GM12878 (cell line): ENCODE measurements at regions not wholly inside any gene's neighbourhood (a gene's known extent, or its start where the extent isn't known, plus 50 kb on each side); places are given as distances from the start of the nearest gene placed in this dataset.

Experiments used
- ATAC-seq: fragments of 200-7000 bp; cut with Tn5 transposase; 3 replicates; pipeline ENCODE4 v1.9.1; 2020; ENCODE audit warnings: mild to moderate bottlenecking, moderate library complexity
- BruUV-seq: library from RNA; stranded (reverse); fragments of 400-500 nt; replicated peaks from 2 replicates; lab custom pipeline; 2021; lab: Mats Ljungman, UMichigan
- CTCF ChIA-PET: fragments of 300-600 bp; sonication (Branson Sonifier 250); formaldehyde crosslinking; extraction: SDS; loops from one replicate; lab custom pipeline; 2021; ENCODE audit warnings: inconsistent platforms; lab: Yijun Ruan, JAX
- POLR2A ChIA-PET: fragments of 350-600 bp; formaldehyde crosslinking; extraction: SDS; loops from one replicate; lab custom pipeline; 2021; ENCODE audit warnings: inconsistent platforms; lab: Charles Lee
- RAD21 ChIA-PET: fragments of 300-600 bp; sonication (Branson Sonifier 250); formaldehyde crosslinking; loops from one replicate; lab custom pipeline; 2023; ENCODE audit warnings: antibody characterized with exemption; ENCODE audit not compliant: unreplicated experiment; lab: Charles Lee
- SMC1A ChIA-PET: fragments of 300-600 bp; sonication (Branson Sonifier 250); formaldehyde crosslinking; loops from one replicate; lab custom pipeline; 2023; ENCODE audit not compliant: unreplicated experiment, uncharacterized antibody; lab: Charles Lee
- DNase-seq: peaks from one replicate; pipeline ENCODE4 v3.0.0-alpha.2; 2011; ENCODE audit warnings: low read depth, low spot score
- FAIRE-seq: peaks from 3 replicates; lab custom pipeline; 2011; peaks lifted over from hg19 to GRCh38; lab: Jason Lieb, UNC
- H2AFZ ChIP-seq: 2 replicates; pipeline ENCODE4 v1.6.0; 2011; ENCODE audit warnings: low read depth, low read length, control low read depth; ENCODE audit not compliant: control insufficient read depth
- H3K27ac ChIP-seq: 2 replicates; pipeline ENCODE4 v1.5.1; 2011; ENCODE audit warnings: control low read depth; ENCODE audit not compliant: control insufficient read depth, insufficient read depth
- H3K27me3 ChIP-seq, 2 experiments: replicated peaks in 1 of 2; 2 replicates each; pipeline versions ENCODE4 v1.6.0 to v1.6.1; 2011; ENCODE audit warnings: low read length in 1 of 2; ENCODE audit not compliant: control insufficient read depth in 2 of 2, insufficient read depth in 2 of 2
- H3K36me3 ChIP-seq, 2 experiments: 2 replicates each; pipeline ENCODE4 v1.5.1; 2011; ENCODE audit warnings: low read length in 1 of 2; ENCODE audit not compliant: control insufficient read depth in 2 of 2, insufficient read depth in 2 of 2
- H3K4me1 ChIP-seq: 2 replicates; pipeline ENCODE4 v1.6.1; 2011; ENCODE audit warnings: mild to moderate bottlenecking, low read length, moderate library complexity, mixed read lengths; ENCODE audit not compliant: control insufficient read depth, insufficient read depth
- H3K4me2 ChIP-seq: 2 replicates; pipeline ENCODE4 v1.6.0; 2011; ENCODE audit warnings: control low read depth; ENCODE audit not compliant: control insufficient read depth, insufficient read depth
- H3K4me3 ChIP-seq: fragments of 200-600 bp; sonication (generic); 2 replicates; pipeline ENCODE4 v1.5.1; 2016
- H3K79me2 ChIP-seq: 2 replicates; pipeline ENCODE4 v1.6.0; 2011; ENCODE audit warnings: low read length; ENCODE audit not compliant: control insufficient read depth, insufficient read depth
- H3K9ac ChIP-seq: 2 replicates; pipeline ENCODE4 v1.8.0; 2011; ENCODE audit warnings: low read length, control low read depth, mixed read lengths; ENCODE audit not compliant: control insufficient read depth, insufficient read depth
- H3K9me3 ChIP-seq: replicated peaks from 3 replicates; pipeline ENCODE4 v1.5.1; 2011; ENCODE audit warnings: mild to moderate bottlenecking, low read length; ENCODE audit not compliant: control insufficient read depth, insufficient read depth
- H4K20me1 ChIP-seq: 2 replicates; pipeline ENCODE4 v1.6.0; 2011; ENCODE audit not compliant: control insufficient read depth, insufficient read depth
- GABPA ChIP-seq: IDR thresholded peaks from 2 replicates; pipeline ENCODE4 v1.6.1; 2014; ENCODE audit warnings: antibody characterized with exemption, low read depth, mild to moderate bottlenecking, inconsistent platforms
- JUNB ChIP-seq: IDR thresholded peaks from 2 replicates; pipeline ENCODE4 v1.6.1; 2016; ENCODE audit warnings: antibody characterized with exemption, mild to moderate bottlenecking
- PAX5 ChIP-seq: IDR thresholded peaks from 2 replicates; pipeline ENCODE4 v1.6.1; 2011; ENCODE audit warnings: low read depth, low read length, borderline replicate concordance
- WGBS: methylation state at CpG from one replicate; pipeline ENCODE4 v1.1.6; 2016; ENCODE audit warnings: low lambda C conversion rate; ENCODE audit not compliant: insufficient replicate concordance, insufficient coverage; ENCODE audit errors: missing lambda C conversion rate; 5-methylcytosine and 5-hydroxymethylcytosine counted together
- in situ Hi-C: fragments of 300-500 bp; cut with MboI; formaldehyde crosslinking; loops from 9 replicates; pipeline ENCODE4 v1.14.3; 2018; ENCODE audit warnings: mixed read lengths
- intact Hi-C: fragments of 100-400 bp; cut with micrococcal nuclease; formaldehyde crosslinking; loops from one replicate; pipeline ENCODE4 v1.14.2; 2022; ENCODE audit not compliant: unreplicated experiment
- TF ChIP-seq, protein P1 (sequence below): IDR thresholded peaks from 2 replicates; pipeline ENCODE4 v1.6.1; 2012; ENCODE audit warnings: mild to moderate bottlenecking, low read depth, low read length
- TF ChIP-seq, protein P2 (sequence below): fragments of 150-350 bp; IDR thresholded peaks from 2 replicates; pipeline ENCODE4 v1.6.1; 2016; ENCODE audit warnings: low read depth, low read length

DNA sequence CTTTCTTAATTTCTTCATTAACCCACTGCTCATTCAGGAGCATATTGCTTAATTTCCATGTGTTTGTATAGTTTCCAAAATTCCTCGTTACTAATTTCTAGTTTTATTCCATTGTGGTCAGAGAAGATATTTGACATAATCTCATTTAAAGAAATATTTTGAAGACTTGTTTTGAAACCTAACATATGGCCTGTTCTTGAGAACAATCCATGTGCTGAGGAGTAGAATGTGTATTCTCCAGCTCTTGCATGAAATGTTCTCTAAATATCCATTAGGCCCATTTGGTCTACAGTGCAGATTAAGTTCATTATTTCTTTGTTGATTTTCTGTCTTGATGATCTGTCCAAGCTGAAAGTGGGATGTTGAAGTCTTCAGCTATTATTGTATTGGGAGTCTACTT, 251.7 kb downstream of the ALDH8A1 start (continued):
- TF ChIP-seq PAX5 = no peak
- TF ChIP-seq, protein P1, sequence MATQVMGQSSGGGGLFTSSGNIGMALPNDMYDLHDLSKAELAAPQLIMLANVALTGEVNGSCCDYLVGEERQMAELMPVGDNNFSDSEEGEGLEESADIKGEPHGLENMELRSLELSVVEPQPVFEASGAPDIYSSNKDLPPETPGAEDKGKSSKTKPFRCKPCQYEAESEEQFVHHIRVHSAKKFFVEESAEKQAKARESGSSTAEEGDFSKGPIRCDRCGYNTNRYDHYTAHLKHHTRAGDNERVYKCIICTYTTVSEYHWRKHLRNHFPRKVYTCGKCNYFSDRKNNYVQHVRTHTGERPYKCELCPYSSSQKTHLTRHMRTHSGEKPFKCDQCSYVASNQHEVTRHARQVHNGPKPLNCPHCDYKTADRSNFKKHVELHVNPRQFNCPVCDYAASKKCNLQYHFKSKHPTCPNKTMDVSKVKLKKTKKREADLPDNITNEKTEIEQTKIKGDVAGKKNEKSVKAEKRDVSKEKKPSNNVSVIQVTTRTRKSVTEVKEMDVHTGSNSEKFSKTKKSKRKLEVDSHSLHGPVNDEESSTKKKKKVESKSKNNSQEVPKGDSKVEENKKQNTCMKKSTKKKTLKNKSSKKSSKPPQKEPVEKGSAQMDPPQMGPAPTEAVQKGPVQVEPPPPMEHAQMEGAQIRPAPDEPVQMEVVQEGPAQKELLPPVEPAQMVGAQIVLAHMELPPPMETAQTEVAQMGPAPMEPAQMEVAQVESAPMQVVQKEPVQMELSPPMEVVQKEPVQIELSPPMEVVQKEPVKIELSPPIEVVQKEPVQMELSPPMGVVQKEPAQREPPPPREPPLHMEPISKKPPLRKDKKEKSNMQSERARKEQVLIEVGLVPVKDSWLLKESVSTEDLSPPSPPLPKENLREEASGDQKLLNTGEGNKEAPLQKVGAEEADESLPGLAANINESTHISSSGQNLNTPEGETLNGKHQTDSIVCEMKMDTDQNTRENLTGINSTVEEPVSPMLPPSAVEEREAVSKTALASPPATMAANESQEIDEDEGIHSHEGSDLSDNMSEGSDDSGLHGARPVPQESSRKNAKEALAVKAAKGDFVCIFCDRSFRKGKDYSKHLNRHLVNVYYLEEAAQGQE = no peak

DNA sequence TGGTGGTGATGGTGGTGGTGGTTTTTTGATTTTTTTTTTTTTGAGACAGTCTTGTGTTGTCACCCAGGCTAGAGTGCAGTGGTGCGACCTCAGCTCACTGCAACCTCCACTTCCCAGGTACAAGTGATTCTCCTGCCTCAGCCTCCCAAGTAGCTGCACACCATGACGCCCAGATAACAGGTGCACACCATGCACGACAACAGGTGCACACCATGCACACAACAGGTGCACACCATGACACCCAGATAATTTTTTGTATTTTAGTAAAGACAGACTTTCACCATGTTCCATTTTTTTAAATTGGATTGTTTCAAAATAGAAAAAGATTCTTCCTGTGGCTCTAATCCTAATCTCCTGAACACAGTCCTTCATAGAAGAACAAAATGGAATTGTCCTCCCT, 257.9 kb downstream of the ALDH8A1 start:
- no peak overlapping the region for H3K4me2 ChIP-seq
- H4K20me1 ChIP-seq = no peaks in the 10 kb centered on the region
- CTCF ChIA-PET = interaction anchor here (0.6 kb wide), 1 partner anchor 254 kb away, joined by 3 read pairs; no protein-coding TSS in a partner anchor
- H2AFZ ChIP-seq = no peak overlapping the region
- SMC1A ChIA-PET = no interaction called here
- DNase-seq = no peak
- TF ChIP-seq, protein P2, sequence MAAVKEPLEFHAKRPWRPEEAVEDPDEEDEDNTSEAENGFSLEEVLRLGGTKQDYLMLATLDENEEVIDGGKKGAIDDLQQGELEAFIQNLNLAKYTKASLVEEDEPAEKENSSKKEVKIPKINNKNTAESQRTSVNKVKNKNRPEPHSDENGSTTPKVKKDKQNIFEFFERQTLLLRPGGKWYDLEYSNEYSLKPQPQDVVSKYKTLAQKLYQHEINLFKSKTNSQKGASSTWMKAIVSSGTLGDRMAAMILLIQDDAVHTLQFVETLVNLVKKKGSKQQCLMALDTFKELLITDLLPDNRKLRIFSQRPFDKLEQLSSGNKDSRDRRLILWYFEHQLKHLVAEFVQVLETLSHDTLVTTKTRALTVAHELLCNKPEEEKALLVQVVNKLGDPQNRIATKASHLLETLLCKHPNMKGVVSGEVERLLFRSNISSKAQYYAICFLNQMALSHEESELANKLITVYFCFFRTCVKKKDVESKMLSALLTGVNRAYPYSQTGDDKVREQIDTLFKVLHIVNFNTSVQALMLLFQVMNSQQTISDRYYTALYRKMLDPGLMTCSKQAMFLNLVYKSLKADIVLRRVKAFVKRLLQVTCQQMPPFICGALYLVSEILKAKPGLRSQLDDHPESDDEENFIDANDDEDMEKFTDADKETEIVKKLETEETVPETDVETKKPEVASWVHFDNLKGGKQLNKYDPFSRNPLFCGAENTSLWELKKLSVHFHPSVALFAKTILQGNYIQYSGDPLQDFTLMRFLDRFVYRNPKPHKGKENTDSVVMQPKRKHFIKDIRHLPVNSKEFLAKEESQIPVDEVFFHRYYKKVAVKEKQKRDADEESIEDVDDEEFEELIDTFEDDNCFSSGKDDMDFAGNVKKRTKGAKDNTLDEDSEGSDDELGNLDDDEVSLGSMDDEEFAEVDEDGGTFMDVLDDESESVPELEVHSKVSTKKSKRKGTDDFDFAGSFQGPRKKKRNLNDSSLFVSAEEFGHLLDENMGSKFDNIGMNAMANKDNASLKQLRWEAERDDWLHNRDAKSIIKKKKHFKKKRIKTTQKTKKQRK = no peak
- TF ChIP-seq JUNB (no peak), GABPA (no peak)
- POLR2A ChIA-PET = no interaction called here
- RAD21 ChIA-PET = no interaction called here
- H3K79me2 ChIP-seq = no peaks in the 10 kb centered on the region
- BruUV-seq = no TSS peak
- no peak overlapping the region for H3K27ac ChIP-seq
- H3K27me3 ChIP-seq = peaks cover 2 to 4% of the 10 kb centered on the region in 2 experiments; a peak in 2 of 4 replicates
- ATAC-seq = no peak
- H3K4me1 ChIP-seq = no peaks in the 10 kb centered on the region
- no peaks in the 10 kb centered on the region for H3K9me3 ChIP-seq
- in situ Hi-C loops = no loop called here
- H3K4me3 ChIP-seq = no peak overlapping the region
- H3K36me3 ChIP-seq = no peaks in the 10 kb centered on the region
- H3K9ac ChIP-seq = no peak overlapping the region
- intact Hi-C loops = no loop called here
- no peak for FAIRE-seq
- WGBS = 23% methylated on average over 3 of the region's 3 CpGs
